Endothelial cell of umbilical vein (primary cell): ENCODE measurements at regions not wholly inside any gene's neighbourhood (a gene's known extent, or its start where the extent isn't known, plus 50 kb on each side); places are given as distances from the start of the nearest gene placed in this dataset.

Experiments
- BruUV-seq: library from RNA; stranded (reverse); fragments of 400-500 nt; replicated peaks from 2 replicates; lab custom pipeline; 2021; lab: Mats Ljungman, UMichigan
- CTCF ChIA-PET: fragments of 300-600, 350-600 bp; sonication (Branson Sonifier 250); formaldehyde crosslinking; loops from one replicate; lab custom pipeline; 2021; ENCODE audit warnings: antibody characterized with exemption, inconsistent platforms; lab: Charles Lee
- POLR2A ChIA-PET: fragments of 300-600, 350-600 bp; sonication (Branson Sonifier 250); formaldehyde crosslinking; loops from one replicate; lab custom pipeline; 2021; ENCODE audit warnings: antibody characterized with exemption, inconsistent platforms; lab: Charles Lee
- DNase-seq: peaks from one replicate; pipeline ENCODE4 v3.0.0-alpha.2; 2011; ENCODE audit warnings: low read depth, low spot score
- FAIRE-seq: peaks from 2 replicates; lab custom pipeline; 2011; peaks lifted over from hg19 to GRCh38; lab: Jason Lieb, UNC
- H2AFZ ChIP-seq: 2 replicates; pipeline ENCODE4 v1.6.0; 2012; ENCODE audit warnings: low read depth, low read length, control low read depth, inconsistent platforms
- H3K27ac ChIP-seq: 2 replicates; pipeline ENCODE4 v1.5.1; 2011; ENCODE audit warnings: low read depth, mild to moderate bottlenecking, control low read depth, low read length, moderate library complexity; ENCODE audit not compliant: insufficient read depth
- H3K27me3 ChIP-seq, 2 experiments: 2 replicates each; pipeline versions ENCODE4 v1.6.0 to v1.6.1; 2011; ENCODE audit warnings: low read length in 2 of 2, mixed read lengths in 1 of 2; ENCODE audit not compliant: control insufficient read depth in 2 of 2, insufficient read depth in 2 of 2
- H3K36me3 ChIP-seq, 2 experiments: 2 replicates in 1 of 2; 3 replicates in 1 of 2; pipeline ENCODE4 v1.5.1; 2011; ENCODE audit warnings: low read length in 2 of 2, mild to moderate bottlenecking in 1 of 2, moderate library complexity in 1 of 2; ENCODE audit not compliant: control insufficient read depth in 2 of 2, insufficient read depth in 2 of 2; ENCODE audit errors: extremely low read depth in 1 of 2
- H3K4me1 ChIP-seq: 3 replicates; pipeline ENCODE4 v1.5.1; 2011; ENCODE audit warnings: mild to moderate bottlenecking, low read length; ENCODE audit not compliant: control insufficient read depth, insufficient read depth; ENCODE audit errors: extremely low read depth
- H3K4me2 ChIP-seq: 2 replicates; pipeline ENCODE4 v1.6.1; 2011; ENCODE audit warnings: low read length, control low read depth, mixed read lengths; ENCODE audit not compliant: insufficient read depth
- H3K4me3 ChIP-seq, 3 experiments: fragments of 200-600 bp in 1 of 3; sonication (generic), shearing (Covaris generic) in 1 of 3; replicated peaks in 1 of 3; 2 replicates each; pipeline ENCODE4 v1.5.1; 2011 to 2016; ENCODE audit warnings: control low read depth in 3 of 3, low read length in 3 of 3, mild to moderate bottlenecking in 2 of 3, inconsistent platforms in 1 of 3, low read depth in 1 of 3, moderate library complexity in 1 of 3; ENCODE audit not compliant: insufficient read depth in 1 of 3
- H3K79me2 ChIP-seq: 2 replicates; pipeline ENCODE4 v1.6.0; 2012; ENCODE audit warnings: low read length, inconsistent platforms; ENCODE audit not compliant: control insufficient read depth, insufficient read depth
- H3K9ac ChIP-seq: replicated peaks from 2 replicates; pipeline ENCODE3; 2011; ENCODE audit warnings: low read length, control low read depth; ENCODE audit not compliant: insufficient read depth; ENCODE audit errors: extremely low read depth
- H3K9me1 ChIP-seq: replicated peaks from 3 replicates; pipeline ENCODE4 v1.6.0; 2011; ENCODE audit warnings: mild to moderate bottlenecking, low read length; ENCODE audit not compliant: control insufficient read depth, insufficient read depth; ENCODE audit errors: extremely low read depth
- H3K9me3 ChIP-seq: replicated peaks from 2 replicates; pipeline ENCODE4 v1.5.1; 2012; ENCODE audit warnings: low read length, inconsistent platforms; ENCODE audit not compliant: control insufficient read depth, insufficient read depth
- H4K20me1 ChIP-seq: replicated peaks from 2 replicates; pipeline ENCODE3; 2011; ENCODE audit warnings: mild to moderate bottlenecking, low read length; ENCODE audit not compliant: control insufficient read depth, insufficient read depth; ENCODE audit errors: extremely low read depth
- EZH2 ChIP-seq: IDR thresholded peaks from 2 replicates; pipeline ENCODE4 v1.6.1; 2012; ENCODE audit warnings: borderline replicate concordance, low read depth, mild to moderate bottlenecking, moderate library complexity, low read length, inconsistent platforms; ENCODE audit not compliant: severe bottlenecking
- FOS ChIP-seq: IDR thresholded peaks from 2 replicates; pipeline ENCODE4 v1.6.1; 2011; ENCODE audit warnings: mild to moderate bottlenecking, low read length, moderate library complexity, borderline replicate concordance; ENCODE audit not compliant: insufficient read depth
- GATA2 ChIP-seq: IDR thresholded peaks from 2 replicates; pipeline ENCODE4 v1.7.0; 2011; ENCODE audit warnings: low read depth, mild to moderate bottlenecking, moderate library complexity, mixed read lengths, low read length; ENCODE audit not compliant: insufficient read length, insufficient read depth
- JUN ChIP-seq: IDR thresholded peaks from 2 replicates; pipeline ENCODE4 v1.6.1; 2011; ENCODE audit warnings: borderline replicate concordance, low read depth; ENCODE audit not compliant: insufficient read length, insufficient read depth
- MYC ChIP-seq: IDR thresholded peaks from one replicate; pipeline ENCODE4 v1.6.1; 2011; ENCODE audit warnings: mild to moderate bottlenecking, low read depth, low read length
- POLR2A ChIP-seq: IDR thresholded peaks from 2 replicates; pipeline ENCODE4 v1.6.1; 2012; ENCODE audit warnings: low read depth, mild to moderate bottlenecking, control low read depth, low read length
- POLR2AphosphoS5 ChIP-seq: IDR thresholded peaks from 2 replicates; pipeline ENCODE4 v1.6.1; 2012; ENCODE audit warnings: low read depth, mild to moderate bottlenecking, control low read depth, low read length, moderate library complexity; ENCODE audit not compliant: insufficient read depth
- dilution Hi-C: fragments of 300-500 bp; cut with MboI; formaldehyde crosslinking; loops from one replicate; pipeline ENCODE4 v1.15.0; 2019; ENCODE audit warnings: low sequenced_read_pairs; ENCODE audit not compliant: extremely low pct_ligation_motif_present
- intact Hi-C: fragments of 100-400 bp; cut with micrococcal nuclease; formaldehyde crosslinking; loops from one replicate; pipeline ENCODE4 v1.10.0; 2022
- TF ChIP-seq, protein P1 (sequence below), 2 donors: IDR thresholded peaks; 1 replicate in 1 of 2; 2 replicates in 1 of 2; pipeline ENCODE4 v1.5.1; 2011; ENCODE audit warnings: low read length in 2 of 2, mild to moderate bottlenecking in 2 of 2, moderate library complexity in 2 of 2, control low read depth in 1 of 2, inconsistent platforms in 1 of 2, low read depth in 1 of 2; ENCODE audit not compliant: insufficient read depth in 1 of 2; ENCODE audit errors: extremely low read depth in 1 of 2
- TF ChIP-seq, protein P2 (sequence below): IDR thresholded peaks from 2 replicates; pipeline ENCODE4 v1.6.1; 2011; ENCODE audit not compliant: insufficient read depth, insufficient read length

DNA sequence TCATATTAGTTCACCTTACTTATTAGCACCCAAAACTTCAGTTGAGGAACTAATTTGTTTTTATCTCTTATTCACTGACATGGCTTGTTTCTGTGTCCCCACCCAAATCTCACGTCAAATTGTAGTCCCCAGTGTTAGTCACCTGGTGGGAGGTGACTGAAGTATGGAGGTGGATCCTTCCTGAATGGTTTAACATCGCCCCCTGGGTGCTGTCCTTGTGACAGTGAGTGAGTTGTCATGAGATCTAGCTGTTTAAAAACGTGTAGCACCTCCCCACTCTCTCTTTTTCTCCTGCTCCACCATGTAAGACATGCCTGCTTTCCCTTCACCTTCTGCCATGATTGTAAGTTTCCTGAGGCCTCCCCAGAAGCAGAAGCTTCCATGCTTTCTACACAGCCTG lies 75.0 kb upstream of the HECTD2 start:
- H3K36me3 ChIP-seq = no peaks in the 10 kb centered on the region
- CTCF ChIA-PET = interaction anchor here (0.9 to 1.3 kb wide), 2 partner anchors 23 to 37 kb away, joined by 3 to 6 read pairs; no protein-coding TSS in a partner anchor
- no peak overlapping the region for H3K27ac ChIP-seq
- dilution Hi-C loops = no loop called here
- no TSS peak for BruUV-seq
- no peak overlapping the region for H3K4me2 ChIP-seq
- intact Hi-C loops = no loop called here
- peaks cover 4% of the 10 kb centered on the region for H3K4me1 ChIP-seq
- H2AFZ ChIP-seq = no peak overlapping the region
- H3K9ac ChIP-seq = no peak overlapping the region
- H3K9me1 ChIP-seq = peaks cover 2% of the 10 kb centered on the region
- H3K4me3 ChIP-seq = no peak overlapping the region
- H3K9me3 ChIP-seq = no peaks in the 10 kb centered on the region
- no peaks in the 10 kb centered on the region for H3K79me2 ChIP-seq
- no peaks in the 10 kb centered on the region for H4K20me1 ChIP-seq
- no peak for DNase-seq
- TF ChIP-seq FOS = no peak
- TF ChIP-seq GATA2 = no peak
- TF ChIP-seq EZH2 = no peak
- no peak for TF ChIP-seq POLR2A
- no peak for TF ChIP-seq POLR2AphosphoS5
- TF ChIP-seq, protein P1, sequence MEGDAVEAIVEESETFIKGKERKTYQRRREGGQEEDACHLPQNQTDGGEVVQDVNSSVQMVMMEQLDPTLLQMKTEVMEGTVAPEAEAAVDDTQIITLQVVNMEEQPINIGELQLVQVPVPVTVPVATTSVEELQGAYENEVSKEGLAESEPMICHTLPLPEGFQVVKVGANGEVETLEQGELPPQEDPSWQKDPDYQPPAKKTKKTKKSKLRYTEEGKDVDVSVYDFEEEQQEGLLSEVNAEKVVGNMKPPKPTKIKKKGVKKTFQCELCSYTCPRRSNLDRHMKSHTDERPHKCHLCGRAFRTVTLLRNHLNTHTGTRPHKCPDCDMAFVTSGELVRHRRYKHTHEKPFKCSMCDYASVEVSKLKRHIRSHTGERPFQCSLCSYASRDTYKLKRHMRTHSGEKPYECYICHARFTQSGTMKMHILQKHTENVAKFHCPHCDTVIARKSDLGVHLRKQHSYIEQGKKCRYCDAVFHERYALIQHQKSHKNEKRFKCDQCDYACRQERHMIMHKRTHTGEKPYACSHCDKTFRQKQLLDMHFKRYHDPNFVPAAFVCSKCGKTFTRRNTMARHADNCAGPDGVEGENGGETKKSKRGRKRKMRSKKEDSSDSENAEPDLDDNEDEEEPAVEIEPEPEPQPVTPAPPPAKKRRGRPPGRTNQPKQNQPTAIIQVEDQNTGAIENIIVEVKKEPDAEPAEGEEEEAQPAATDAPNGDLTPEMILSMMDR (IDR thresholded peaks at IDR 0.05; ENCODE audit: extremely low read depth in 1 of 2, insufficient read depth in 1 of 2, low read depth in 1 of 2, low read length in 2 of 2) = no peak
- no peak for TF ChIP-seq JUN
- TF ChIP-seq MYC = no peak
- TF ChIP-seq, protein P2, sequence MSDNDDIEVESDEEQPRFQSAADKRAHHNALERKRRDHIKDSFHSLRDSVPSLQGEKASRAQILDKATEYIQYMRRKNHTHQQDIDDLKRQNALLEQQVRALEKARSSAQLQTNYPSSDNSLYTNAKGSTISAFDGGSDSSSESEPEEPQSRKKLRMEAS = no peak
- peaks cover 0 to 1% of the 10 kb centered on the region in 2 experiments for H3K27me3 ChIP-seq
- POLR2A ChIA-PET = no interaction called here
- no peak for FAIRE-seq
